Mucosa of rectum (tissue), 2 donors: ENCODE measurements at regions not wholly inside any gene's neighbourhood (a gene's known extent, or its start where the extent isn't known, plus 50 kb on each side); places are given as distances from the start of the nearest gene placed in this dataset.

Source experiments
- H3K27ac ChIP-seq, 2 donors: one replicate each; pipeline ENCODE4 v1.7.0; 2013; ENCODE audit warnings: inconsistent platforms in 2 of 2, low read depth in 2 of 2, low read length in 2 of 2
- H3K27me3 ChIP-seq, 2 donors: one replicate each; pipeline ENCODE4 v1.7.0; 2013; ENCODE audit warnings: low read length in 2 of 2; ENCODE audit not compliant: control insufficient read depth in 2 of 2, insufficient read depth in 2 of 2
- H3K36me3 ChIP-seq, 2 donors: one replicate each; pipeline ENCODE4 v1.7.0; 2013; ENCODE audit warnings: low read length in 2 of 2; ENCODE audit not compliant: control insufficient read depth in 2 of 2, insufficient read depth in 2 of 2
- H3K4me1 ChIP-seq, 2 donors: one replicate each; pipeline ENCODE4 v1.7.0; 2013; ENCODE audit warnings: low read length in 2 of 2, mild to moderate bottlenecking in 1 of 2; ENCODE audit not compliant: control insufficient read depth in 2 of 2, insufficient read depth in 2 of 2
- H3K4me3 ChIP-seq, 2 donors: one replicate each; pipeline ENCODE4 v1.7.0; 2013; ENCODE audit warnings: low read length in 2 of 2
- H3K9ac ChIP-seq, 2 donors: one replicate each; pipeline ENCODE4 v1.7.0; 2013; ENCODE audit warnings: low read length in 2 of 2, low read depth in 1 of 2, mild to moderate bottlenecking in 1 of 2
- H3K9me3 ChIP-seq, 2 donors: one replicate each; pipeline ENCODE4 v1.7.0; 2013; ENCODE audit warnings: low read length in 2 of 2; ENCODE audit not compliant: control insufficient read depth in 2 of 2
- donor health status: healthy.
- donor health status: Normal muscosa, but diverticular disease.

- H3K4me3 ChIP-seq, result no peak overlapping the region
- no peaks in the 10 kb centered on the region for H3K27me3 ChIP-seq
- no peaks in the 10 kb centered on the region for H3K4me1 ChIP-seq
- no peaks in the 10 kb centered on the region for H3K36me3 ChIP-seq
- no peaks in the 10 kb centered on the region for H3K9me3 ChIP-seq
- no peak overlapping the region for H3K27ac ChIP-seq
- no peak overlapping the region for H3K9ac ChIP-seq
Observed at GRCh38 chr9:134585021-134585561, 56.5 kb upstream of the COL5A1 start.

GRCh38 chr9:134585746-134586706, 55.6 kb upstream of the COL5A1 start:
- H3K27me3 ChIP-seq, result no peaks in the 10 kb centered on the region
- H3K4me1 ChIP-seq, result no peaks in the 10 kb centered on the region
- H3K4me3 ChIP-seq, result no peak overlapping the region
- no peaks in the 10 kb centered on the region for H3K36me3 ChIP-seq
- no peak overlapping the region for H3K27ac ChIP-seq
- H3K9me3 ChIP-seq, result no peaks in the 10 kb centered on the region
- no peak overlapping the region for H3K9ac ChIP-seq

- Histone ChIP-seq H3K9ac (no peak overlapping the region), H3K27me3 (no peaks in the 10 kb centered on the region), H3K4me1 (no peaks in the 10 kb centered on the region), H3K36me3 (no peaks in the 10 kb centered on the region), H3K9me3 (no peaks in the 10 kb centered on the region), H3K4me3 (no peak overlapping the region), H3K27ac (no peak overlapping the region)
Observed at GRCh38 chr9:134589748-134590147, 51.9 kb upstream of the COL5A1 start.

- H3K4me3 ChIP-seq, result no peak overlapping the region
- no peaks in the 10 kb centered on the region for H3K9me3 ChIP-seq
- no peaks in the 10 kb centered on the region for H3K4me1 ChIP-seq
- H3K27ac ChIP-seq, result no peak overlapping the region
- no peak overlapping the region for H3K9ac ChIP-seq
- no peaks in the 10 kb centered on the region for H3K27me3 ChIP-seq
- no peaks in the 10 kb centered on the region for H3K36me3 ChIP-seq
Observed at GRCh38 chr9:134590240-134591081, 51.1 kb upstream of the COL5A1 start.

- Histone ChIP-seq H3K27ac (no peak overlapping the region), H3K9ac (no peak overlapping the region), H3K27me3 (no peaks in the 10 kb centered on the region), H3K36me3 (no peaks in the 10 kb centered on the region), H3K9me3 (no peaks in the 10 kb centered on the region), H3K4me3 (no peak overlapping the region), H3K4me1 (no peaks in the 10 kb centered on the region)
Observed at GRCh38 chr9:134591082-134591571, 50.5 kb upstream of the COL5A1 start.

GRCh38 chr9:134591573-134591981, 50.0 kb upstream of the COL5A1 start:
- Histone ChIP-seq H3K27me3 (no peaks in the 10 kb centered on the region), H3K36me3 (no peaks in the 10 kb centered on the region), H3K9me3 (no peaks in the 10 kb centered on the region), H3K4me3 (no peak overlapping the region), H3K9ac (no peak overlapping the region), H3K27ac (peak overlapping the region in 1 of 2 donors; percentile 55), H3K4me1 (no peaks in the 10 kb centered on the region)
